Activated CD4-positive, alpha-beta memory T cell treated with anti-CD3 and anti-CD28 coated beads, Interleukin-2, amount 10 ng/mL, durations not matched to agents 7 days and 5 days (primary cell): ENCODE measurements at regions not wholly inside any gene's neighbourhood (a gene's known extent, or its start where the extent isn't known, plus 50 kb on each side); places are given as distances from the start of the nearest gene placed in this dataset.

Experiments
- CTCF ChIA-PET: fragments of 350-600 bp; sonication (Branson Sonifier 250); formaldehyde crosslinking; loops from one replicate; lab custom pipeline; 2021; ENCODE audit warnings: antibody characterized with exemption, inconsistent platforms; lab: Charles Lee
- POLR2A ChIA-PET: fragments of 350-600 bp; sonication (Branson Sonifier 250); formaldehyde crosslinking; loops from one replicate; lab custom pipeline; 2021; ENCODE audit warnings: antibody characterized with exemption; lab: Charles Lee
- DNase-seq: peaks from one replicate; pipeline ENCODE4 v3.0.0-alpha.2; 2020
- H3K27ac Mint-ChIP-seq: one replicate; pipeline ENCODE4 v1.8.0; 2021; ENCODE audit warnings: mild to moderate bottlenecking, mixed read lengths
- H3K27me3 Mint-ChIP-seq: one replicate; pipeline ENCODE4 v1.8.0; 2021; ENCODE audit warnings: mixed read lengths
- H3K36me3 Mint-ChIP-seq: one replicate; pipeline ENCODE4 v1.8.0; 2021; ENCODE audit warnings: low read depth, mixed read lengths
- H3K4me1 Mint-ChIP-seq: one replicate; pipeline ENCODE4 v1.8.0; 2021; ENCODE audit warnings: mixed read lengths
- H3K4me3 Mint-ChIP-seq: one replicate; pipeline ENCODE4 v1.8.0; 2021; ENCODE audit warnings: mild to moderate bottlenecking, mixed read lengths
- H3K9me3 Mint-ChIP-seq: one replicate; pipeline ENCODE4 v1.8.0; 2021; ENCODE audit warnings: mixed read lengths

DNA sequence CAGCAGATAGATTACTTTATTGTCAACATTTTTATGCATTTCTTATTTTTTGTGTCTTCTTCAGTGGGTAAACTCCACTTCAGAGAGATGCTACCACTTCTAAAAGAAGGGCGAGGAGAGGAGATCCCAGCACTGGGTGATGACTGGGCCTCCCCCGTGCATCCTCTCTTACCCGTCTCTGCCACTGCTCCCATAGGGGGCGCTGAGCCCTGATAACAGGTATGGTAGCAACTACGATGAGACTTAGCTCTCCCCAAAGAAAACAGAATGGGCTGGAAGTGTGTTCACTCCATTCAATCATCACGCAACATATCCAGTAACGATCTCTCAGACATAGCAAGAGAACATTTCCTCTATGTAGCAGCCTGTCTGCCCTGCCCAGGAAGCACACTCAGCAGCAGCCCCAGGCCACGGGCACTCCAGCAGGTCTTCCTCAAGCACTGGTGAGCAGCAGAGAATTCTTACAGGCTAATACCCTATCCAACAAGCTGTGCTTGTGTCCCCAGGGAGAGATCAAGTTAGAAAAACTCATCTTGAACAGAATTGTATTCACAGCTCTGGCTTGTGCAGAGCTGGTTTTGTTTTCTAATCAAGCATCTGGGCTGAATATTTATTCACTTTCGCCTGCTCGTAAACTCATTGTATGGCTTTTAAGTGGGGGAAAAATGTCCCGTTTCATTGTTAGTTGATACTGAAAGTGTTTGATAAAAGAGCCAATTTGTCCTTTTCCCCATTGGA, 533.1 kb upstream of the CDH4 start:
- Mint-ChIP-seq H3K9me3 (no peaks in the 10 kb centered on the region), H3K36me3 (no peaks in the 10 kb centered on the region), H3K4me1 (no peaks in the 10 kb centered on the region), H3K27me3 (no peaks in the 10 kb centered on the region), H3K4me3 (no peak overlapping the region), H3K27ac (no peak overlapping the region)
- ChIA-PET CTCF (no interaction called here), POLR2A (no interaction called here)
- no peak for DNase-seq

DNA sequence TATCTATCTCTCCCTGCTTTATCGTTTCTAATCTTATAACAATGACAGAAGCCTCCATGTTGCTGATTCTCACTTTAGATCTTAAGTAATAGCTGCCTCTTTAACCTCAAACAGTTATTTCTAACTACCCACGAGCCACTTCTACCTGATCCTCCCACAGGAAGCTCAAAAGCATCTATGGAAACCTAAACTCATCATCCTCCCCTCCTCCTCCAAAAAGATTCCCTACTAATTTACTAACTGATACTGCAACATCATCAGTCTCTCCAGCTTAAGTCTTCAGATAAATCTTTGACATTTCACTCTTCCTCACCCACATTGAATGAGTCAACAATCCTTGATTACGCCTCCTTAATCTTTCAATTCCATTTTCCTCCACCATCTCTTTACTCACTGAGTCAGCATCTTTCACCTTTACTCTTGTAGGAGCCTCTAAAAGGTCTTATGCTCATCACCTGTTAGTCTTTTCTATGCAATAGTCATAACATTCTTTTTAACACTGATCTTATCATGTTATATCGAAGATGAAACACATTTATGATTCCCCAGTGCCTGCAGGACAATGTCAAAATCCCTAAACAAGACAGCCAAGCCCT, 526.7 kb upstream of the CDH4 start:
- H3K27ac Mint-ChIP-seq, result no peak overlapping the region
- ChIA-PET CTCF (no interaction called here), POLR2A (no interaction called here)
- H3K4me3 Mint-ChIP-seq, result no peak overlapping the region
- H3K27me3 Mint-ChIP-seq, result no peaks in the 10 kb centered on the region
- H3K36me3 Mint-ChIP-seq, result no peaks in the 10 kb centered on the region
- no peaks in the 10 kb centered on the region for H3K9me3 Mint-ChIP-seq
- H3K4me1 Mint-ChIP-seq, result no peaks in the 10 kb centered on the region
- DNase-seq, result no peak

GRCh38 chr20:60727425-60727824, 524.6 kb upstream of the CDH4 start:
- Mint-ChIP-seq H3K27ac (no peak overlapping the region), H3K27me3 (no peaks in the 10 kb centered on the region), H3K4me1 (no peaks in the 10 kb centered on the region), H3K9me3 (no peaks in the 10 kb centered on the region), H3K36me3 (no peaks in the 10 kb centered on the region), H3K4me3 (no peak overlapping the region)
- ChIA-PET CTCF (no interaction called here), POLR2A (no interaction called here)
- no peak for DNase-seq

- CTCF ChIA-PET, result no interaction called here
- Mint-ChIP-seq H3K27ac (no peak overlapping the region), H3K4me1 (no peaks in the 10 kb centered on the region), H3K36me3 (no peaks in the 10 kb centered on the region), H3K4me3 (no peak overlapping the region), H3K9me3 (no peaks in the 10 kb centered on the region), H3K27me3 (no peaks in the 10 kb centered on the region)
- POLR2A ChIA-PET, result no interaction called here
- DNase-seq, result no peak
These were observed 523.4 kb upstream of the CDH4 start for GRCh38 chr20:60728705-60729104.

- Mint-ChIP-seq H3K27me3 (no peaks in the 10 kb centered on the region), H3K9me3 (no peaks in the 10 kb centered on the region), H3K4me3 (no peak overlapping the region), H3K27ac (no peak overlapping the region), H3K4me1 (no peaks in the 10 kb centered on the region), H3K36me3 (no peaks in the 10 kb centered on the region)
- POLR2A ChIA-PET, result no interaction called here
- CTCF ChIA-PET, result no interaction called here
- DNase-seq, result no peak
These were observed 522.7 kb upstream of the CDH4 start for GRCh38 chr20:60729135-60729900.

GRCh38 chr20:60732322-60732721, 519.7 kb upstream of the CDH4 start:
- H3K27me3 Mint-ChIP-seq, result no peaks in the 10 kb centered on the region
- ChIA-PET POLR2A (no interaction called here), CTCF (no interaction called here)
- no peak for DNase-seq
- no peak overlapping the region for H3K4me3 Mint-ChIP-seq
- no peaks in the 10 kb centered on the region for H3K9me3 Mint-ChIP-seq
- no peaks in the 10 kb centered on the region for H3K36me3 Mint-ChIP-seq
- no peak overlapping the region for H3K27ac Mint-ChIP-seq
- H3K4me1 Mint-ChIP-seq, result no peaks in the 10 kb centered on the region

GRCh38 chr20:60748086-60748485, 504.0 kb upstream of the CDH4 start:
- ChIA-PET POLR2A (no interaction called here), CTCF (no interaction called here)
- Mint-ChIP-seq H3K9me3 (peaks cover 8% of the 10 kb centered on the region), H3K4me1 (no peaks in the 10 kb centered on the region), H3K4me3 (no peak overlapping the region), H3K36me3 (no peaks in the 10 kb centered on the region), H3K27ac (no peak overlapping the region), H3K27me3 (no peaks in the 10 kb centered on the region)
- no peak for DNase-seq

DNA sequence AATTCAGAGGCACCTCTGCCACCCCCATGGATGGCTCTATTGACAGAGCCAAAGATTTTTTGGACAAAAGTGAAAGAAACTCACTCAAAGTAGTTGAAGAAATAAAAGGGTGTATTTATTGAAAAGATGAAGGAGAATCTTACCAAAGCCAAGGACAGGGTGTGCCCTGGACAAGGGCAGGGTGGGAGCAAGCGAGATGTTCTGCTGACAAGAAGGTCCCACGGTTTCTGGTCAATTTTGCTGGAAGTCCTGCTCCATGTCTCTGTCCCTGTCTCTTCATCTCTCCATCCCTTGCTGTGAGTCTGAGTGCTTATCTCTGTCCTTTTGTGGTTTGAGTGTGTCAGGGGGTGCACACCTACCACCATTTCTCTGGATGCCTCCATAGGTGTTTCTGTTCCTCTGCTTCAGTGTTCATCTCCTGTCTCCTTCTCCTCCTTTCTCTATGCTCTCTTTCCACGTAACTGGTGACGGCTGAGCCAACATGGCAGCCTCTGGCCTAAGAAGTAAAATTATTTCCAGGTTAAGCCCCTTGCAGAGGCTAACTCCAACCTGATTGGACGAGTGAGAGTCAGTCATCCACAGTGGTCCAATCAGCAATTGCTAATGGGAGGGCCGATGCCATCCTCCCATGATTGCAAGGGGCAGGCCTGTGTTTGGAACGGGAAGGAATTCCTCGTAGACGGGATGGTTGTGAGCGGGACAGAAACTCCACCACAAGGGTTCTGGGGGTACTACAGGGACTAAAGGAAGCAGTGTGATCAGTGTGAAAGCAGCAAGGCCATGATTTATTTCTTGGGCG, 502.1 kb upstream of the CDH4 start:
- H3K27me3 Mint-ChIP-seq, result no peaks in the 10 kb centered on the region
- POLR2A ChIA-PET, result no interaction called here
- H3K9me3 Mint-ChIP-seq, result peaks cover 8% of the 10 kb centered on the region
- H3K4me3 Mint-ChIP-seq, result no peak overlapping the region
- no peaks in the 10 kb centered on the region for H3K36me3 Mint-ChIP-seq
- DNase-seq, result no peak
- no peaks in the 10 kb centered on the region for H3K4me1 Mint-ChIP-seq
- CTCF ChIA-PET, result no interaction called here
- H3K27ac Mint-ChIP-seq, result no peak overlapping the region

- peaks cover 8% of the 10 kb centered on the region for H3K9me3 Mint-ChIP-seq
- no peaks in the 10 kb centered on the region for H3K4me1 Mint-ChIP-seq
- H3K27ac Mint-ChIP-seq, result no peak overlapping the region
- CTCF ChIA-PET, result no interaction called here
- no peak overlapping the region for H3K4me3 Mint-ChIP-seq
- POLR2A ChIA-PET, result no interaction called here
- no peaks in the 10 kb centered on the region for H3K36me3 Mint-ChIP-seq
- H3K27me3 Mint-ChIP-seq, result no peaks in the 10 kb centered on the region
- DNase-seq, result no peak
These were observed 501.2 kb upstream of the CDH4 start for GRCh38 chr20:60750909-60751308.

DNA sequence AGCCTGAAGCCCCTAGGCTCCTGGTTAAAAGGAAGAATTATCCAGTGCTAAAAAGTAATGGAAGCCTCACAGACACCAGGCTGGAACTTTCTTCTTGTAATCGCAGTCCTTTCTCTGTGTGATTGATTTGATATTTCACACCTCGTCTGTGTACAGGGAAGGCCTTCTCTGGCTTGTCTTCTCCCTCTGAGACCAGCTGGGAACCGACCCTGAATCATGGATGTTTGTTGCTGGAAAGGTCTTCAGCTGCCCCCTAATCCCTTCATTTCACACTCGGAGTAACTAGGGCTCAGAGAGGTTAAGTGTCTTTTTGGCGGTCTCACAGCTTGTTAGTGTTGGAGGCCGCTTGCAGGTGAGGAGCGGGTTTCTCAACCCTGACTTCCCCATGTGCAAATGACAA, 500.2 kb upstream of the CDH4 start:
- peaks cover 8% of the 10 kb centered on the region for H3K9me3 Mint-ChIP-seq
- H3K27me3 Mint-ChIP-seq, result no peaks in the 10 kb centered on the region
- ChIA-PET CTCF (no interaction called here), POLR2A (no interaction called here)
- no peaks in the 10 kb centered on the region for H3K36me3 Mint-ChIP-seq
- no peak for DNase-seq
- H3K4me1 Mint-ChIP-seq, result no peaks in the 10 kb centered on the region
- H3K4me3 Mint-ChIP-seq, result no peak overlapping the region
- no peak overlapping the region for H3K27ac Mint-ChIP-seq

DNA sequence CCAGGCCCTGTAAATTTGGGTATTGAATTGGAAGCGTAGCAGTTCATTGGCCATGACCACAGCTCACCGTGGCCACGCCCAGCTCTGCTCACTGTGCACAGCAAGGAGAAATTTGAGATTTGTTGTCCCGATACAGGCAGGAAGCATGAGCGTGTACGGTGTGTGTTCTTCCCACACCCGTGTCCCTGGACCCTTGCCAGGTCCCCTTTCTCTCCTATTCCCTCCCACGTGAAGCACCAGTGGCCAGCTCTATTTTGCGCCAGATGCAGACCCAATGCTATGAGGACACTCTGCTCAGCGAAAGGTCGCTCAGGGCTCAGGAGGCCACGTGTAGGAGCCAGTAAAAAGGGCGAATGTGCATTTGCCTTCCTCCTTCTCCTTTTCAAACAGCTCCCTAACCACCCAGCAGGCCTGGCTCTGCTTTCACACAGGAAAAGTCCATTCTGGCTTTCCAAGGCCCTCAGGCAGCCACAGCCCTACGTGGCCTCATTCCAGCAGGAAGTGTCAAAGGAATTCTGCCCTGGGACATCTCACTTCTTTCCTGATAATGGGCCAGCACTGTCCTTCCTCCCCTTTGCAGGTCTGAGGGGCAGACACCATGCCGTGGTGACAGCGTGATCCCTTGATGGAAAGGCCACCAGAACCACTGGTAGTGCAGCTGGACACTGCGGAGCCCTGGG, 499.2 kb upstream of the CDH4 start:
- Mint-ChIP-seq H3K36me3 (no peaks in the 10 kb centered on the region), H3K4me3 (no peak overlapping the region), H3K9me3 (peaks cover 8% of the 10 kb centered on the region), H3K27me3 (no peaks in the 10 kb centered on the region), H3K4me1 (no peaks in the 10 kb centered on the region), H3K27ac (no peak overlapping the region)
- no peak for DNase-seq
- ChIA-PET CTCF (no interaction called here), POLR2A (no interaction called here)

DNA sequence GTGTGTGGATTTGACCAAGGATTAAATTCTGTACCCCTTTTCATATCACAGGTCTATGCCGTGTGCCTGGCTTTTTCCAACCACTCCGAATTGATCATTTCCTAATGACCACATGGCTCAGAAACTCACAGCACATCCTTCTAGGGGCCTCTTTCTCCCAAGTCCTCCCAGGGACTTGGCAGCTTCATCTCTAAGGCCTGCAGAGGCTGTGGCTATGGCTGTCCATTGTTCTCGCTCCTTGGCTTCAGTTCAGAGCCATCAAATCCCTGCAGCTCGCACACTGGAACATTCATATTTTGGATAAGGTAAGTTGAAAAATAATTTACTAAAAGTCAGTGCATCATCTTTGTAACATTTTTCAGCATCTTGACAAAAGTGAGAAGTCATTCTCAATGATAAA, 497.2 kb upstream of the CDH4 start:
- Mint-ChIP-seq H3K36me3 (no peaks in the 10 kb centered on the region), H3K4me3 (no peak overlapping the region), H3K27me3 (no peaks in the 10 kb centered on the region), H3K9me3 (no peaks in the 10 kb centered on the region), H3K27ac (no peak overlapping the region), H3K4me1 (no peaks in the 10 kb centered on the region)
- no peak for DNase-seq
- CTCF ChIA-PET, result no interaction called here
- POLR2A ChIA-PET, result no interaction called here

DNA sequence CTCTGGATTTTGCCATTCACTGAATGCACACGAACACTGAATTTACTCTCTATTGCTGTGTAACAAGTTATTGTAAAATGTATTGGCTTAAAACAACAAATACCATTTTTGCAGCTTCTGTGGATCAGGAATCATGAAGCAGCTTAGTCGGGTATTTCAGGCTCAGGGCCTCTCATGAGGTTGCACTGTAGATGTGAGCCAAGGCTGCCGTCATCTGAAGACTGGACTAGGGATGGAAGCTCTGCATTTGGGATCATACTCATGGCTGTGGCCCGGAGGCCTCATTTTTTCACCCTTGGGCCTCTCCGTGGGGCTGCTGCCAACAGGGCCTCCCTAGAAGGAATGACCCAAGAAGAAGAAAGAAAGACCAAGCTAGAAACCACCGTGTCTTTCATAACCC, 492.4 kb upstream of the CDH4 start:
- CTCF ChIA-PET, result no interaction called here
- POLR2A ChIA-PET, result no interaction called here
- Mint-ChIP-seq H3K27ac (no peak overlapping the region), H3K4me3 (no peak overlapping the region), H3K9me3 (peaks cover 2% of the 10 kb centered on the region), H3K36me3 (no peaks in the 10 kb centered on the region), H3K27me3 (no peaks in the 10 kb centered on the region), H3K4me1 (no peaks in the 10 kb centered on the region)
- DNase-seq, result no peak
